GM21717 (cell line): ENCODE measurements at regions not wholly inside any gene's neighbourhood (a gene's known extent, or its start where the extent isn't known, plus 50 kb on each side); places are given as distances from the start of the nearest gene placed in this dataset.
"Not testable (repeated sequence)": the region's sequence is repeated elsewhere in the genome, so short reads cannot be mapped to it uniquely, and the experiment has no call there.

Experiments
- ATAC-seq: cut with Tn5 transposase; IDR thresholded peaks from one replicate; pipeline ENCODE4 v1.9.1; 2021; ENCODE audit warnings: mild to moderate bottlenecking, moderate library complexity; ENCODE audit not compliant: unreplicated experiment

GRCh38 chr22:47548953-47549740 lies 786.7 kb downstream of the TBC1D22A start:
- ATAC-seq, result no peak

GRCh38 chr22:47547881-47548650 lies 785.6 kb downstream of the TBC1D22A start:
- ATAC-seq, result no peak

- ATAC-seq, result no peak
Measured at GRCh38 chr22:47547239-47547661, 784.8 kb downstream of the TBC1D22A start.

- no peak for ATAC-seq
Measured at GRCh38 chr22:47544696-47545095, 782.2 kb downstream of the TBC1D22A start.

- no peak for ATAC-seq
Measured at GRCh38 chr22:47543447-47543846, 781.0 kb downstream of the TBC1D22A start.

GRCh38 chr22:47540011-47540410 lies 777.6 kb downstream of the TBC1D22A start:
- no peak for ATAC-seq

GRCh38 chr22:47539374-47539773 lies 776.9 kb downstream of the TBC1D22A start:
- no peak for ATAC-seq

GRCh38 chr22:47535681-47536080 lies 773.2 kb downstream of the TBC1D22A start:
- no peak for ATAC-seq

- no peak for ATAC-seq
Measured at GRCh38 chr22:47534804-47535410, 772.5 kb downstream of the TBC1D22A start.

- ATAC-seq, result no peak
Measured at GRCh38 chr22:47533961-47534803, 771.7 kb downstream of the TBC1D22A start.

- no peak for ATAC-seq
Measured at GRCh38 chr22:47517062-47517461, 754.6 kb downstream of the TBC1D22A start.

- ATAC-seq, result no peak
Measured at GRCh38 chr22:47515384-47516125, 753.1 kb downstream of the TBC1D22A start.

- ATAC-seq, result no peak
Measured at GRCh38 chr22:47512617-47513016, 750.2 kb downstream of the TBC1D22A start.

GRCh38 chr22:47504962-47505361 lies 742.5 kb downstream of the TBC1D22A start:
- no peak for ATAC-seq

- no peak for ATAC-seq
Measured at GRCh38 chr22:47498969-47499495, 736.6 kb downstream of the TBC1D22A start.

GRCh38 chr22:47497666-47498065 lies 735.2 kb downstream of the TBC1D22A start:
- ATAC-seq, result no peak

GRCh38 chr22:47495110-47495509 lies 732.7 kb downstream of the TBC1D22A start:
- no peak for ATAC-seq

GRCh38 chr22:47488131-47488530 lies 725.7 kb downstream of the TBC1D22A start:
- not testable (repeated sequence) for ATAC-seq

GRCh38 chr22:47486569-47487312 lies 724.3 kb downstream of the TBC1D22A start:
- no peak for ATAC-seq
